Gastrocnemius medialis (tissue), 4 donors: ENCODE measurements at regions not wholly inside any gene's neighbourhood (a gene's known extent, or its start where the extent isn't known, plus 50 kb on each side); places are given as distances from the start of the nearest gene placed in this dataset.

Experiments
- POLR2A ChIP-seq, 2 donors: fragments of 450-650 bp; IDR thresholded peaks; one replicate each; pipeline ENCODE4 v1.6.1; 2017; ENCODE audit warnings: antibody characterized with exemption in 2 of 2, mild to moderate bottlenecking in 2 of 2, moderate library complexity in 2 of 2
- TF ChIP-seq, protein P1 (sequence below), 5 experiments: fragments of 450-650 bp in 3 of 5; fragments of 200-600 bp in 2 of 5; sonication (generic) in 2 of 5; IDR thresholded peaks in 4 of 5; conservative IDR thresholded peaks in 1 of 5; 1 replicate in 4 of 5; 2 replicates in 1 of 5; pipeline ENCODE4 v1.5.1; 2016 to 2019; ENCODE audit warnings: antibody characterized with exemption in 5 of 5, mild to moderate bottlenecking in 3 of 5, moderate library complexity in 3 of 5

DNA sequence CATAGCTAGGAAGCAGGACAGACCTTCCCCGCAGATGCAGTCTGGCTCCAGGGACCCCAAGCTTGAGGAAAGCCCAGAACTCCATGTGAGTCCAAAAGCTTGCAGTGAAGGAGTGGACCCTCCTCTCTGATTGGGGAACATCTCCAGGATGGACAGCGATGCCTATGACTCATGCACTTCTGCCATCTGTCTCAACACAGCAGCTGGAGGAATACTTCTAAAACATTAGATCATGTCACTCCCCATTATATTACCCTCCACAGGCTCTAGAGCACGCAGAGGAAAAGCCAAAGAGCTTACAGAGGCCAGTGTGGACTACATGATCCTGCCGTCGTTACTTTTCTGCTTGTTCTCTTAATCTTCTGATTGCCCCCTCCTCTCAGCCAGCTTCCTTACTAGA is 605.7 kb downstream of the INSC start:
- TF ChIP-seq, protein P1, sequence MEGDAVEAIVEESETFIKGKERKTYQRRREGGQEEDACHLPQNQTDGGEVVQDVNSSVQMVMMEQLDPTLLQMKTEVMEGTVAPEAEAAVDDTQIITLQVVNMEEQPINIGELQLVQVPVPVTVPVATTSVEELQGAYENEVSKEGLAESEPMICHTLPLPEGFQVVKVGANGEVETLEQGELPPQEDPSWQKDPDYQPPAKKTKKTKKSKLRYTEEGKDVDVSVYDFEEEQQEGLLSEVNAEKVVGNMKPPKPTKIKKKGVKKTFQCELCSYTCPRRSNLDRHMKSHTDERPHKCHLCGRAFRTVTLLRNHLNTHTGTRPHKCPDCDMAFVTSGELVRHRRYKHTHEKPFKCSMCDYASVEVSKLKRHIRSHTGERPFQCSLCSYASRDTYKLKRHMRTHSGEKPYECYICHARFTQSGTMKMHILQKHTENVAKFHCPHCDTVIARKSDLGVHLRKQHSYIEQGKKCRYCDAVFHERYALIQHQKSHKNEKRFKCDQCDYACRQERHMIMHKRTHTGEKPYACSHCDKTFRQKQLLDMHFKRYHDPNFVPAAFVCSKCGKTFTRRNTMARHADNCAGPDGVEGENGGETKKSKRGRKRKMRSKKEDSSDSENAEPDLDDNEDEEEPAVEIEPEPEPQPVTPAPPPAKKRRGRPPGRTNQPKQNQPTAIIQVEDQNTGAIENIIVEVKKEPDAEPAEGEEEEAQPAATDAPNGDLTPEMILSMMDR (IDR thresholded peaks at IDR 0.05 in 4 of 5, conservative IDR thresholded peaks at IDR 0.05 in 1 of 5), result no peak
- TF ChIP-seq POLR2A (IDR thresholded peaks at IDR 0.05), result no peak
